Smooth muscle cell (in vitro differentiated cells): ENCODE measurements at regions not wholly inside any gene's neighbourhood (a gene's known extent, or its start where the extent isn't known, plus 50 kb on each side); places are given as distances from the start of the nearest gene placed in this dataset.

Experiments used
- DNase-seq: peaks from one replicate; lab custom pipeline; 2025; ENCODE audit not compliant: unreplicated experiment; lab: John Stamatoyannopoulos, UW
- H2AFZ ChIP-seq: fragments of 200-600 bp; sonication (generic); 2 replicates; pipeline ENCODE4 v1.6.0; 2016; ENCODE audit warnings: antibody characterized with exemption, low read depth, mild to moderate bottlenecking
- H3F3A ChIP-seq: fragments of 200-600 bp; sonication (generic); 2 replicates; pipeline ENCODE4 v1.6.0; 2017; ENCODE audit warnings: antibody characterized with exemption, low read depth
- H3K27ac ChIP-seq: fragments of 200-600 bp; sonication (generic); 2 replicates; pipeline ENCODE4 v1.5.1; 2016; ENCODE audit warnings: low read depth, mild to moderate bottlenecking
- H3K27me3 ChIP-seq: fragments of 200-600 bp; sonication (generic); 2 replicates; pipeline ENCODE4 v1.6.1; 2016; ENCODE audit warnings: low read depth, mild to moderate bottlenecking
- H3K36me3 ChIP-seq: fragments of 200-600 bp; sonication (generic); 2 replicates; pipeline ENCODE4 v1.5.1; 2016; ENCODE audit warnings: low read depth
- H3K4me1 ChIP-seq: fragments of 200-600 bp; sonication (generic); 2 replicates; pipeline ENCODE4 v1.5.1; 2016; ENCODE audit warnings: low read depth
- H3K4me2 ChIP-seq: fragments of 200-600 bp; sonication (generic); 2 replicates; pipeline ENCODE4 v1.6.0; 2016; ENCODE audit warnings: mild to moderate bottlenecking
- H3K4me3 ChIP-seq: fragments of 200-600 bp; sonication (generic); 2 replicates; pipeline ENCODE4 v1.5.1; 2016; ENCODE audit warnings: mild to moderate bottlenecking
- H3K79me2 ChIP-seq: fragments of 200-600 bp; sonication (generic); 2 replicates; pipeline ENCODE4 v1.6.0; 2016; ENCODE audit warnings: low read depth, mild to moderate bottlenecking
- H3K9ac ChIP-seq: fragments of 200-600 bp; sonication (generic); 2 replicates; pipeline ENCODE4 v1.6.0; 2016; ENCODE audit warnings: low read depth
- H3K9me3 ChIP-seq: fragments of 200-600 bp; sonication (generic); replicated peaks from 2 replicates; pipeline ENCODE4 v1.5.1; 2016; ENCODE audit warnings: low read depth
- H4K20me1 ChIP-seq: fragments of 200-600 bp; sonication (generic); 2 replicates; pipeline ENCODE4 v1.6.0; 2016; ENCODE audit warnings: low read depth
- CTCF ChIP-seq: fragments of 200-600 bp; sonication (generic); IDR thresholded peaks from 2 replicates; pipeline ENCODE4 v1.5.1; 2017; ENCODE audit warnings: borderline replicate concordance, mild to moderate bottlenecking, antibody characterized with exemption; ENCODE audit not compliant: insufficient read depth, poor library complexity, severe bottlenecking
- WGBS: methylation state at CpG from one replicate; pipeline ENCODE4 v1.1.7; 2016; ENCODE audit warnings: low lambda C conversion rate; 5-methylcytosine and 5-hydroxymethylcytosine counted together

GRCh38 chr7:118938845-118939244 is 714.3 kb downstream of the ANKRD7 start:
- Histone ChIP-seq H4K20me1 (no peaks in the 10 kb centered on the region), H3K27me3 (no peaks in the 10 kb centered on the region), H3K9me3 (no peaks in the 10 kb centered on the region), H3K4me2 (no peak overlapping the region), H3K9ac (no peak overlapping the region), H2AFZ (no peak overlapping the region), H3F3A (no peaks in the 10 kb centered on the region), H3K4me1 (no peaks in the 10 kb centered on the region), H3K36me3 (no peaks in the 10 kb centered on the region), H3K79me2 (no peaks in the 10 kb centered on the region), H3K4me3 (no peak overlapping the region), H3K27ac (no peak overlapping the region)
- WGBS: 100% methylated on average over 1 of the region's 1 CpG
- DNase-seq: no peak
- no peak for TF ChIP-seq CTCF

GRCh38 chr7:118944271-118944670 is 719.8 kb downstream of the ANKRD7 start:
- no peak overlapping the region for H3K4me3 ChIP-seq
- WGBS: 85% methylated on average over 5 of the region's 5 CpGs
- TF ChIP-seq CTCF: no peak

GRCh38 chr7:118945911-118946682 is 721.6 kb downstream of the ANKRD7 start:
- H3K4me2 ChIP-seq: no peak overlapping the region
- no peak overlapping the region for H2AFZ ChIP-seq
- no peaks in the 10 kb centered on the region for H3K9me3 ChIP-seq
- no peaks in the 10 kb centered on the region for H3K79me2 ChIP-seq
- no peak overlapping the region for H3K27ac ChIP-seq
- no peaks in the 10 kb centered on the region for H3K27me3 ChIP-seq
- H3K9ac ChIP-seq: no peak overlapping the region
- H4K20me1 ChIP-seq: no peaks in the 10 kb centered on the region
- no peaks in the 10 kb centered on the region for H3K4me1 ChIP-seq
- DNase-seq: no peak
- H3K4me3 ChIP-seq: no peak overlapping the region
- no peaks in the 10 kb centered on the region for H3F3A ChIP-seq
- WGBS: 88% methylated on average over 13 of the region's 13 CpGs
- H3K36me3 ChIP-seq: no peaks in the 10 kb centered on the region
- no peak for TF ChIP-seq CTCF

More at GRCh38 chr7:118944271-118944670, 719.8 kb downstream of the ANKRD7 start:
- no peak overlapping the region for H3K27ac ChIP-seq
- H3K9ac ChIP-seq: no peak overlapping the region
- no peaks in the 10 kb centered on the region for H3K79me2 ChIP-seq
- no peaks in the 10 kb centered on the region for H3K4me1 ChIP-seq
- no peaks in the 10 kb centered on the region for H3F3A ChIP-seq
- H2AFZ ChIP-seq: no peak overlapping the region
- no peak for DNase-seq
- no peaks in the 10 kb centered on the region for H4K20me1 ChIP-seq
- no peaks in the 10 kb centered on the region for H3K9me3 ChIP-seq
- no peaks in the 10 kb centered on the region for H3K36me3 ChIP-seq
- no peaks in the 10 kb centered on the region for H3K27me3 ChIP-seq
- no peak overlapping the region for H3K4me2 ChIP-seq

GRCh38 chr7:118948508-118948907 is 724.0 kb downstream of the ANKRD7 start:
- no peaks in the 10 kb centered on the region for H3K4me1 ChIP-seq
- no peaks in the 10 kb centered on the region for H3K36me3 ChIP-seq
- H3F3A ChIP-seq: no peaks in the 10 kb centered on the region
- no peak overlapping the region for H3K27ac ChIP-seq
- no peak overlapping the region for H2AFZ ChIP-seq
- H3K4me3 ChIP-seq: no peak overlapping the region
- TF ChIP-seq CTCF: no peak
- H3K79me2 ChIP-seq: no peaks in the 10 kb centered on the region
- no peaks in the 10 kb centered on the region for H3K27me3 ChIP-seq
- no peak overlapping the region for H3K9ac ChIP-seq
- no peak for DNase-seq
- no peaks in the 10 kb centered on the region for H3K9me3 ChIP-seq
- H4K20me1 ChIP-seq: no peaks in the 10 kb centered on the region
- H3K4me2 ChIP-seq: peak overlapping the region; percentile 36
